Right atrium auricular region (tissue), 2 donors: ENCODE measurements at regions not wholly inside any gene's neighbourhood (a gene's known extent, or its start where the extent isn't known, plus 50 kb on each side); places are given as distances from the start of the nearest gene placed in this dataset.

ENCODE experiments used
- DNase-seq: peaks from one replicate; pipeline ENCODE4 v3.0.0-alpha.2; 2019; ENCODE audit warnings: low spot score
- H3K27ac ChIP-seq, 2 donors: fragments of 200-600 bp; sonication (generic); 1 replicate in 1 of 2; 2 replicates in 1 of 2; pipeline ENCODE4 v1.5.1; 2016 to 2019
- H3K27me3 ChIP-seq, 2 donors: fragments of 200-600 bp; sonication (generic); one replicate each; pipeline versions ENCODE4 v1.5.1 to v1.6.0; 2017 to 2019
- H3K36me3 ChIP-seq: fragments of 200-600 bp; sonication (generic); one replicate; pipeline ENCODE4 v1.5.1; 2016
- H3K4me1 ChIP-seq, 2 donors: fragments of 200-600 bp; sonication (generic); one replicate each; pipeline versions ENCODE4 v1.5.1 to v1.6.0; 2017 to 2019
- H3K4me3 ChIP-seq, 2 donors: fragments of 200-600 bp; sonication (generic); 1 replicate in 1 of 2; 2 replicates in 1 of 2; pipeline ENCODE4 v1.5.1; 2017 to 2019; ENCODE audit warnings: mild to moderate bottlenecking in 1 of 2, moderate library complexity in 1 of 2
- H3K9me3 ChIP-seq, 2 donors: fragments of 200-600 bp; sonication (generic); one replicate each; pipeline ENCODE4 v1.5.1; 2019
- TF ChIP-seq, protein P1 (sequence below), 2 donors: fragments of 200-600 bp; sonication (generic); IDR thresholded peaks; one replicate each; pipeline ENCODE4 v1.5.1; 2019; ENCODE audit warnings: antibody characterized with exemption in 2 of 2

DNA sequence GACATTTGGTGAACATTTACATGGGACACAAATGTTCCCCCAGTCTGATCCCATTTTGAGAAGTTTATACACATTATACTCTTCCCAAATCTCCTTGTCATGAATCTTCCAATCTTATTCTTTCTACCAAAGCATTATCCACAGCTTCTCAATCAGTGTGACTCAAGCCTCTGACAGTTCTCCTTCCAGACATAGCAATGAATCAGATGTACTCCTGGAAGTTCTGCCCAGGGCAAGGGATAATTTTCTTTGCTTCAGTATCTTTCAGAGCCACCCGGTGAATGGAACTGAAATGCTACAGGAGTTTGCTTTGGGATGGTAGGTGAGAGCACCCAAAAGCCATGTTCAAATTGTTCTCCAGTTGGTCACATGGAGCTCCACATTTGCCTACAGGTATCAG is 145.5 kb downstream of the ANXA5 start:
- DNase-seq: no peak
- Histone ChIP-seq H3K9me3 (no peaks in the 10 kb centered on the region), H3K4me3 (no peak overlapping the region), H3K4me1 (peaks cover 0 to 13% of the 10 kb centered on the region in 2 donors), H3K36me3 (no peaks in the 10 kb centered on the region), H3K27me3 (no peaks in the 10 kb centered on the region), H3K27ac (peak overlapping the region in 1 of 2 donors; percentile 38)
- TF ChIP-seq, protein P1, sequence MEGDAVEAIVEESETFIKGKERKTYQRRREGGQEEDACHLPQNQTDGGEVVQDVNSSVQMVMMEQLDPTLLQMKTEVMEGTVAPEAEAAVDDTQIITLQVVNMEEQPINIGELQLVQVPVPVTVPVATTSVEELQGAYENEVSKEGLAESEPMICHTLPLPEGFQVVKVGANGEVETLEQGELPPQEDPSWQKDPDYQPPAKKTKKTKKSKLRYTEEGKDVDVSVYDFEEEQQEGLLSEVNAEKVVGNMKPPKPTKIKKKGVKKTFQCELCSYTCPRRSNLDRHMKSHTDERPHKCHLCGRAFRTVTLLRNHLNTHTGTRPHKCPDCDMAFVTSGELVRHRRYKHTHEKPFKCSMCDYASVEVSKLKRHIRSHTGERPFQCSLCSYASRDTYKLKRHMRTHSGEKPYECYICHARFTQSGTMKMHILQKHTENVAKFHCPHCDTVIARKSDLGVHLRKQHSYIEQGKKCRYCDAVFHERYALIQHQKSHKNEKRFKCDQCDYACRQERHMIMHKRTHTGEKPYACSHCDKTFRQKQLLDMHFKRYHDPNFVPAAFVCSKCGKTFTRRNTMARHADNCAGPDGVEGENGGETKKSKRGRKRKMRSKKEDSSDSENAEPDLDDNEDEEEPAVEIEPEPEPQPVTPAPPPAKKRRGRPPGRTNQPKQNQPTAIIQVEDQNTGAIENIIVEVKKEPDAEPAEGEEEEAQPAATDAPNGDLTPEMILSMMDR (IDR thresholded peaks at IDR 0.05): no peak

DNA sequence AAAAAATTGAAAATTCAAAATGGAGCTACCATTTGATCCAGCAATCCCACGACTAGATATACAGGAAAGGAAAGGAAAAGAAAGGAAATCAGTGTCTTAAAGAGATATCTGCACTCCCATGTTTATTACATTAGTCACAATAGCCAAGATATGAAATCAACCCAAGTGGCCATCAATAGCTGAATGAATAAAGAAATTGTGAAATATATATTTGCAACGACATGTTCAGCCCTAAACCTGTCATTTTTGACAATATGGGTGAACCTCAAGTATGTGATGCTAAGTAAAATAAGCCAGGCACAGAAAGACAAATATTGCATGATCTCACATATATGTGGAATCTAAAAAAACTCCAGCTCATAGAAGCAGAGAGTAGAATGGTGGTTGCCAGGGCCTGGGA is 155.1 kb downstream of the ANXA5 start:
- TF ChIP-seq, protein P1 (IDR thresholded peaks at IDR 0.05): no peak
- no peak for DNase-seq

DNA sequence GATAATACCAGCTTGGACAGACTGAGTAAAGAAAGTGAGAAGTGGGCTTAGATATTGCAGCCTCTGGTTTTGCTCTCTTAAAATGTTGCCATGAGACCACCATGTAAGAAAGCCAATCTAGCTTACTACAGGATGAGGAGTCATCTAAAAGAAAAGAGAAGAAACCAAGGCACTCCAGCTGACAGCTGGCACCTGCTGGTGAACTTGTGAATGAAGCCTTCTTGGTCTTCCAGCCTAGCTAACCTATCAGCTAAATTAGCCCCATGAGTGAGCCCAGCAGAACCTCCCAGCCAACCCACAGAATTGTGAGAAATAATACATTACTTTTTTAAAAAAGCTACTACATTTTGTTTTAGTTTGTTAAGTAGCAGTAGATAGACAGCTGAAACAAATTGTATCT is 154.5 kb upstream of the QRFPR start:
- no peak for DNase-seq
- no peaks in the 10 kb centered on the region for H3K27me3 ChIP-seq
- H3K27ac ChIP-seq: no peak overlapping the region
- H3K4me1 ChIP-seq: no peaks in the 10 kb centered on the region
- no peak overlapping the region for H3K4me3 ChIP-seq
- no peaks in the 10 kb centered on the region for H3K36me3 ChIP-seq
- TF ChIP-seq, protein P1 (IDR thresholded peaks at IDR 0.05): no peak
- no peaks in the 10 kb centered on the region for H3K9me3 ChIP-seq

More for the DNA sequence above, 155.1 kb downstream of the ANXA5 start:
- Histone ChIP-seq H3K4me1 (no peaks in the 10 kb centered on the region), H3K27ac (no peak overlapping the region), H3K27me3 (no peaks in the 10 kb centered on the region), H3K9me3 (peaks cover 0 to 3% of the 10 kb centered on the region in 2 donors), H3K36me3 (no peaks in the 10 kb centered on the region), H3K4me3 (no peak overlapping the region)

DNA sequence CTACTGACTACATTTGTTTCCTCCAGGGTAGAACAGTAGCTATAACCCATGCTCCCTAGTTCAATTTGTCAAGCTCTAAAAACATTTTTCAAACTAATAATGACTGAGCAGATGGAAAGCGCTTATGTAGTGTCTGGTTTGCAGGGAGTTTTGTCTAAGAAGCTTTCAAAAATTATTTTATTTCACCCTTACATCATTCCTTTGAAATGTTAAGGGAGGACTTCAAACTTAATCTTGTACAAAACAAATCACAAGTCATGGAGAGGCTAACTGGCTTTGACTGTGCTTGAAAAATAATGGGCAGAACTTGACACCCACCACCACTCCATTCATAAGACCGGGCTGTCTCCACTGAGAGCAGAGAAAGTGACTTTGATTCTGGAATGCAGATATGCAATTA is 153.4 kb upstream of the QRFPR start:
- no peak for DNase-seq
- no peak overlapping the region for H3K4me3 ChIP-seq
- H3K36me3 ChIP-seq: no peaks in the 10 kb centered on the region
- no peaks in the 10 kb centered on the region for H3K9me3 ChIP-seq
- H3K27me3 ChIP-seq: no peaks in the 10 kb centered on the region
- H3K4me1 ChIP-seq: no peaks in the 10 kb centered on the region
- H3K27ac ChIP-seq: no peak overlapping the region
- TF ChIP-seq, protein P1 (IDR thresholded peaks at IDR 0.05): no peak

DNA sequence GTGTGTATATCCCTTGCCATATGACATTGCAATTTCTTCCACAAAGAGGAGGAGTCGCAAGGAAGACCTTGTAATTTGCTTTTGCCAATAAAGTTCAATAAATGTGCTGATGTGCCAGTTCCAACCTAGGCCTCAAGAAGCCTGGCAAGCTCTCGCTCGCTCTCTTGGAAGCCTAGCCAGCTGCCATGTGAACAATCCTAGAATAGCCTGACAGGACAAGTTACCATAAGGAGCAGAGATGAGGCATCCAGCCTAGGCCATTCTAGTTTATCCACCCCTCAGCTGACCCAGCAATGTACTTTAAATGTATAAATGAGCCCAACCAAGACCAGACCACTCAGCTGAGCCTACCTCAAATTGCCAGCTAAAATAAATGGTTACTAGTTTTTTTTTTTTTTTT is 145.7 kb upstream of the QRFPR start:
- Histone ChIP-seq H3K36me3 (no peaks in the 10 kb centered on the region), H3K27me3 (no peaks in the 10 kb centered on the region), H3K4me3 (no peak overlapping the region), H3K4me1 (no peaks in the 10 kb centered on the region), H3K9me3 (no peaks in the 10 kb centered on the region), H3K27ac (no peak overlapping the region)
- DNase-seq: no peak
- TF ChIP-seq, protein P1 (IDR thresholded peaks at IDR 0.05): no peak

DNA sequence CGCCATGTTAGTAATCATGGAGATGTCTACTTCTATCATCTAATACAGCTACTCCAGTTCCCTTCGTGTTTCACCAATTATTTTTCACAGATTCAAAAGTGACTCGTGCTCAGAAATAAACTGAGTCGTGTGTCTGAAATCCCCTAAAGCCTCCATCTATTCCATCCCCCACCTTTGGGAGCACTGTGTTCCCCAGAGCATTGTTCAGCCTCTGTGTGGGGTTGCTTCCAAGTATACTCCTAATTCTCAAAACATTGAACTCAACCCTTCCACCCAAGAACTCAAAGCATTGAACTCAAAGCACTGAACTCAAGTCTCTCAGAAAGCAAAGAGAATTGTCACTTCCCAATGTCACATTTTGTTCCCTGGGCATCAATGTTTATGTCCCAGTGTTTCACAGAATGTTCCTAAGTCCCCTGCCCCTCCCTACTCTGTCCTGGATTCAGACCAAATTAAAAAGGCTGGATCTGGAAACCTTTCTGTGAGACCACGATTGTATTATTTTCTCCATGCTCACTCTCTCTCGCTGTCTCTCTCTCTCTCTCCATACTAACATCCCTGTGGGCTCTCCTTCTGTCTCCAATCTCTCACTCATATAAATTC is 138.5 kb upstream of the QRFPR start:
- DNase-seq: no peak
- H3K36me3 ChIP-seq: no peaks in the 10 kb centered on the region
- H3K27ac ChIP-seq: no peak overlapping the region
- no peaks in the 10 kb centered on the region for H3K27me3 ChIP-seq
- TF ChIP-seq, protein P1 (IDR thresholded peaks at IDR 0.05): no peak
- H3K4me3 ChIP-seq: no peak overlapping the region
- H3K9me3 ChIP-seq: no peaks in the 10 kb centered on the region
- no peaks in the 10 kb centered on the region for H3K4me1 ChIP-seq
